Hematopoietic multipotent progenitor cell (in vitro differentiated cells): ENCODE measurements at regions not wholly inside any gene's neighbourhood (a gene's known extent, or its start where the extent isn't known, plus 50 kb on each side); places are given as distances from the start of the nearest gene placed in this dataset.
"Not testable (repeated sequence)": the region's sequence is repeated elsewhere in the genome, so short reads cannot be mapped to it uniquely, and the experiment has no call there.

Experiments
- DNase-seq, 3 donors: peaks; one replicate each; pipeline ENCODE4 v3.0.0-alpha.2; 2011 to 2015; ENCODE audit warnings: low read depth in 2 of 3, low spot score in 2 of 3

DNA sequence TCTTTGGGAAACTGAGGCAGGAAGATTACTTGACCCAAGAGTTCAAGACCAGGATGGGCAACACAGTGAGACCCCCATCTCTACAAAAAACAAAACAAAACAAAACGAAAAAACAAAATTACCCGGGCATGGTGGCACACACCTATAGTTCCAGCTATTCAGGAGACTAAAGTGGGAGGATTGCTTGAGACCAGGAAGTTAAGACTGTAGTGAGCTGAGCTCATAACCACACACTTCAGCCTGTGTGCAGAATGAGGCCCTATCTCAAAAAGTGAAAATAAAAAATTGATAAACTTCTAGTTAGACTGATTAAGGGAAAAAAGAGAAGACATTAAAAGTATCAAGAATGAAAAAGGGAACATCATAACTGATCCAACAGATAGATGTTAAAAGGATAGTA lies 154.0 kb downstream of the RHOU start:
- no peak for DNase-seq

DNA sequence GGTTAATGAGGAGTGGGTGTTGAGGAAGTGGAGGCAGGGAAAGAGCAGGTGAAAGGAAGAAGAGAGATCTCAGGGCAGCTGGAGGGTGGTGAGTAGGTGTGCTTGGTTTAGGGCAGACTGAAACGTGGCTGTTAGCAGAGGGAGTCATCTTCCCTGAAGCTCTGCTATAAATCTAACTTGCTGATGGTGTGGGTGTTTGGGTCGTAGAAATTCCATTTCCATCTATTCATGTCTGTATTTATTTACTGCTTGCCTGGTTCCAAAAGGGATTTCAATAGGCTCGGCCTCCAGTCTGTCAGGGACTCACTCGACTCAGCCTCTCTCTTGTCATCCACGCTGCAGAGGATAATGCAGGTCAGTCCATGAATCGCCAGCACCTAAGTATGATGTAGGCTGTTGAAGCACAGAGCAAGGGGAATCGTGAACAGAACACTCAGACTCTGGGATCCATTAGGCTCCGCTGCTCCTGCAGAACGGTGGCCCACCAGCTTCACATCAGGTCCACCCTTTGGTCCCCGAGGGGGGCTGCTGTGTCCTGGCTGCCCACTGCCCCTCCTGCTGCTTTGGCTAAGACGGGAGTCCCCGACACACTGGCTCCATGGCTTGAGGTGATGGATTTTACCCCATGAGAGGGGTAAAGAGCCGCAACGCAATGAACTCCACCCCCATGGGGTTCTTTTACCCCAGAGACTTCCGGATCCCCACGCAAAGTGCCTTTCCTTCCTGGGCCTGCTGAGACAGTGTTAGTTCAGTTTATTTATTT lies 156.2 kb downstream of the RHOU start:
- DNase-seq: no peak

DNA sequence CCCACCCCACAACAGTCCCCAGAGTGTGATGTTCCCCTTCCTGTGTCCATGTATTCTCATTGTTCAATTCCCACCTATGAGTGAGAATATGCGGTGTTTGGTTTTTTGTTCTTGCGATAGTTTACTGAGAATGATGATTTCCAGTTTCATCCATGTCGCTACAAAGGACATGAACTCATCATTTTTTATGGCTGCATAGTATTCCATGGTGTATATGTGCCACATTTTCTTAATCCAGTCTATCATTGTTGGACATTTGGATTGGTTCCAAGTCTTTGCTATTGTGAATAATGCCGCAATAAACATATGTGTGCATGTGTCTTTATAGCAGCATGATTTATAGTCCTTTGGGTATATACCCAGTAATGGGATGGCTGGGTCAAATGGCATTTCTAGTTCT lies 156.9 kb downstream of the RHOU start:
- not testable (repeated sequence) for DNase-seq

DNA sequence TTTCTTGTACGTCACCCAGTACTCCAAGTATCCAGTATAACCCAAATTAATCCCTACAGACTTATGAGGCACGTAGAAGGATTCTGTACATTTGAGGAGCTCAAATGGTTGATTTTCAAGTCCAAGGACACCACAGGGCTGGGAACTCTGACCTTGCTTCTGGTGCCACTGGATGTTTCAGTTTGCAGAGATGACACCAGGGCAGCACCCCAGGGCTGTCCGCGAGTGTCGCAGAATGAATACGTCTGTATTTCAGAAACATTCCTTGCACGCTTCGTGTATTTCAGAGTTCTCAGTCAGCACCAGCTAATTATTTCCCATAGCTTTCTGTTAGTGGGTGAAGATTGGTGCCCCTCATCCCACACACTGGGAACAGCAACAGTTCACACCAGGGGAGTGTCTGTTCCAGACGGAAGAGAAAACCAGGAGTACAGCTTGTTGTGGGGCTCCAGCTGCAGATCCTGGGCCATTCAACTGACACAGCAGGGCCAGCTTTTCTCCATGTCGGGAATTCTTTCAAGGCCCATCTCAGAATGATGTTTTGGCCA lies 159.2 kb downstream of the RHOU start:
- DNase-seq: no peak

DNA sequence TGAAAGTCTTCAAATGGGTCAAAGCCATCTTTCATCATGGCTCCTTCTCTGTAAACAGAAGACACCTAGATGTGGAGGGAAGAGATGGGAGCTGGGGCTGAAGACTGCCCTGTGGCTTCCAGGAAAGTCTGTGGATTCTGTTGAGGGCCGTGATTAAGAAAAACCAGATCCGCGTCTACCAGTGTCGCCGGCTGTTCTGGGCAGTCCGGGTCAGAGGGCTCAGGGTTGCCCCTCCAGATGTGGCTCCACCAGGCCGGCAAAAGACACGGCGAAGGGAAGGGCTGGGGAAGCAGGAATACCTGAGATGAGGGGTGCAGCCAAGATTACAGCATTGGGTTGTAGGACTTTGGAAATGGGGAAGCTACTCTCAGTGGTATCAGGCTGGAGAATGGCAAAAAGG lies 162.6 kb downstream of the RHOU start:
- DNase-seq: no peak

DNA sequence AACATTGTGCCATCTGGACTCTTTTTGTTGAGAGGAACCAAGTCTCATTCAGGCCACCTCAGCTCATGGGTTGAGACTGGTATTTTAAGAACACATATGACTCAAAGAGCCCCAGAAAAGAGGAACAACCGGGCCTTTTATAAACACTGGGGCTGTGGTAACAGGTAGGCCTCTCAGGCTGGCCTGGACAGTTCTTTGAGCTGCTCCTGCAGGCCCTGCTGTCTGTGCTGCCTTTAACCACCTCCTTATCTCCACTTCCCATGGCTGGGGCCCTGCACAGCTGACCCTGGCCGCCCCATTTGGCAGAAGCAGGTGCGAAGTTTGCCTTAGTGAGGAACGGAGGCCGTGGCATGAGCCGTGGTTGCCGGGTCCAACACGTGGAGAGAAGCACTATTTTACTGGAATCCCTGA lies 163.3 kb downstream of the RHOU start:
- peak in 2 of 3 donors; percentile 54 to 89 for DNase-seq

DNA sequence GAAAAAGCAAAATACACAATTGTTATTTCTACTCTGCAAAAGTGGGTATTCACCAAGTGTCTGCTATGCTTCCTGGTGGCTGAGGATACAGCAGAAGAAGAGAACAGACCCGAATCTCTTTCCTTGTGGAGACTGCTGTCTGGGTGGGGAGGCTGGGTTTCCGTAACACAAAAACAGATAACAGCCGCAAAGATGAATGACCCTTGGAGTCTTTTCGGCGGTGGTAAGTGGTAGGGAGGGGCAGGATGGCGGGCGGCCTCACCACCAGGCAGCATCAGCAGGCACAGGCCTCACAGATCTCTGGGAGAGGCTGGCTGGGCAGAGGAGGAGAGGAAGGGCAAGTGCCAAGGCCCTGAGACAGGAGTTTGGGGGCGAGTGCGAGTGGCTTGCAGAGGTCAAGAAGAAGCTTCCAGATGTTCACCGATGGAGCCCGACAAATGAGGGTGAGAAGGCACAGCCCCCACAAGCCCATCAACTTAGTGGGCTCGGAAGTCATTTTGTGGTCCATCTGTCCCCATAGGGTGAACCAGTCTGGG lies 164.2 kb downstream of the RHOU start:
- no peak for DNase-seq

DNA sequence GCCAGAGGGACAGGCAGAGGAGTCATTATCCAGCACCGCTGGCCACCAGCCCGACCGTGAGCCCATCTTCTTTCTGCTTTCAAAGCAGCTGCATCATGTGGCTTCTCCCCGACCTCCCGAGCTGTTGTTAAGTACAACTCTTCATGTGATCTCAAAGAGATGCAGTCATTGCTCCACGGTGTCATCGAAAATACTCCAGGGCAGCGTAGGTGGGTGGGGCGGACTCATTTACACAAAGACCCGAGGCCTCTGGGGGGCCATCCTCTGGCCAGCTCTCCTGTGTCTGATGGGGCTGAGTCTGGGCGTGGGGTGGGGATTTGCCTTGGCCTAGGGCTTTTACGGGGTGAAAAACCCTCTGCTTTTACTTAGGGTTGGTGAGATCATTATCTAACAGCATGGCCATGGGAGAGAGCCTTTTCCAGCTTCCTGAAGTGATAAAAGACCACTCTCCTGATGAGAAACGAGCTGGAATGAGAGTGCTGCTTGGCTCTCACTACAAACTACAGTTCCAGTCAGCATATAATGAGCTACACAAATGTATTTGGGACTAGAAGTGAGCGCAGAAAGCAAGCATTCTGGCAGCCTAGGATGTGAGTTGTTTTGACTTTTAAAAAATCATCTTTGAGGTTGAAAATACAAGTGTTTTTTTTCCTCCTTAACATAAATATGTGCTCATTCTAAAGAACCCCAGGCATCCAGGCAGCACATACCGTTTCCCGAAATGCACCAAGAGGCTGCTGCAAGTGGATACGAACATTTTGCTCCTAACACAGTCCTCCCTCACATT lies 165.0 kb downstream of the RHOU start:
- DNase-seq: no peak

DNA sequence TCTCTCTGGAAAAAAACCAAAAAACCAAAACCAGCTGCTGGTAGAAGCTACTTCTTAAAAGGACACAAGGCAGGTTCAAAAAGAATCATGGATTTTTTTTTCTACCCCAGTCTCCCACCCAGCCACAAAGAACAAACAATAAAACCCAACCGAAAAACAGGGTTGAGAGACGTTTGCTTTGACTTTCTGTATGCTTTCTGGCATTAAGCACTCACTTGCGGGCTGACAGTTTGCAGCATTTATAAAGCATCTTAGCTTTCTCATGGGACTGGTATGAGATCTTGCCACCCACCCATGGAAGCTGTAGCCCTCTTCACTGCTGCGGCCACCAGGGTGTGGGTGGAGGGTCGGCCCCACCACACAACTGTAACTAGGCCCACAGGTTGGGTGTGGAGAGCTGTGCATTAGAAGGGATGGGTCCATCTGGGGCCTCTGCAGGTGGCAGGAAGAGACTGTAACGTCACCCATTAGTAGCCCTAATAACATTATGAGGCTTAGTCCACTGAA lies 165.7 kb downstream of the RHOU start:
- DNase-seq: no peak

DNA sequence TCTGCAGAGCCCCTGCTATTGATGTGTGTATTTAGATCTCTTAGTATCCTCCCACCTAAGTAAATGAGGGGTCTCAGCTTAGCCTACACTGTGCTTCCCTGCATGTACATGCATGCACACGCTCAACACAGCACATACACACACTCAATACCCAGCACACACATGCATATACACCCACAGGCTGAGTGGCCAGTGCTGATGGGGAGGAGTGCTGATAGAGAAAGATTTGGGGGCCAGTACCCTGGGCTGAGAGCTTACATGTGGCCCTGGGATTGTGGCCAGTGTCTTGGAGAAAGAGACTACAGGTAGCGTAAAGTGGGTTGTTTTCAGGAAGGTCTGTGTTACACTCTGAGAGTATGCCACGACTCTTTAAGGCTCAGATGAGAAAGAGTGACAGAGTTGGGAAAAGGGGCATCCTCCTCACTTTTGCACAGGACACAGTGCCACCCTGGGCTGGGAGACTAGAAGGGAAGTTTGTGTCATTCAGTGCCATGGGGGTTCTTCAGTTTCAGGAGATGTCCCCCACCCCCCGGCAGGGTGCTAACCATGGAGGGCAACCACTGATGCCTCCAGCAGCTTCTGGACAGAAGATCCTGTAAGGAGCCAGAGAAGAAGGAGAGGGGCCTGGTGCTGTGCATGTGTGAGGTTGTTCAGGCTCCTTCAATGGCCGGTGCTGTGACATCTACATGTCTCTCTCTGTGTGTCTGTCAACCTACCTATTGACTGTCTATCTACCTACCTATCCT lies 166.8 kb downstream of the RHOU start:
- DNase-seq: no peak

DNA sequence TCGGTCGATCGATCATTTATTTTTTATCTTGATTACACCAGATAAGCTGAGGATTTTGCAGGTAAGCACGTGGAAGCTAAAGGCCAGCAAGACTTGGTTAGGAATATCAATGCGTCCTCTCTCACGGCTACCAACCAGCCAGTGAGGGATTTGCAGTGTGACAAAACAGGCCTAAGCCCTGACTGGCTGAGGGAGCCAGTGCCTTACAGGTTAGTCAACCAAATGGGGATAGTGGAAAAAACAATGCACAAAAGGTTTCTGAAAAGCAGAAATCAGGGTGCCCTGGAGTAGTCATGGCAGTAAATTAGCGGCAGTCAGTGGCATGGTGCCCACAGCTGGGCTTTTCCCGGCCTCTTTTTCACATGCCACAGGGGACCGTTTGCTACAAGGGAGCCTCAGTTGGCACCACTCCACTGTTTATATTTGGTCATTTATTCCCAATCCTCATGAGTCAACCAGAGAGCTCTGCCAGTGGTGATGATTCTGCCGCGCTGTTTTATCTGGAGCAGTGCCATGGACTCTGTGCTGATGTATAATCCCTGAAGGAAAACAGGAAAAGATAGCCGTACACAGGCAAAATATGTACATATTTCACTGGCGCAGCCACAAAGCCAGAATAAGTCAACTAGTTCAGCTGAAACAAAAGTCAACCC lies 167.6 kb downstream of the RHOU start:
- no peak for DNase-seq

DNA sequence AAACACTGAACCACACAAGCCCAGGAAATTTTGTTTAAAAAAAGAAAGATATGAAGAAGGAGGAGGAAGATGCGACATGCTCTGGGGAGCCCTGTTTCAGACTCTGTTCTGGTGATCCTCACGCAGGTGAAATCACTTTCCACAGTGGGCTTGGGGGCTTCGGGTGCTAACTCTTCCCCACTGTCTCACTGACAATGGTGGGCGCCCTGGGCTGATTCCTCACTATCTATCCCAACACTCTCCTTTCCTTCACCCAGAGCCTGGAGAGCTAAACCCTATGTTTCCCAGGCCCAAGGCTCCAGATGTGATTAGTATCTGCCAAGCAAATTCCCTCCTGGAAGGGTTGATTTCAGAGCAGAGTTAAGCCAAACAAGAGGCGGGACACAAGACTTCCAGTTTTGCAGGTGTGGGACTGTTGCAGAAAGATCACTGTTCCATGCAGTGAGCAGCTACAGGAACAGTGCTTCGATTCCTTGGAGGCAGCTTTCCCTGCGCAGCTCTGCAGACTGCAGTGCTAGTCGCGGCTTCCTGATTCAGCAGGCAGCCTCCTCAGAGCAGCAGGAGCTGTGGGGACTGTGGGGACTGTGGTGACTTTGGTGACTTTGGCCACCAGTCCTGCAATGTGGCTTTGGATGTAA lies 168.3 kb downstream of the RHOU start:
- no peak for DNase-seq

DNA sequence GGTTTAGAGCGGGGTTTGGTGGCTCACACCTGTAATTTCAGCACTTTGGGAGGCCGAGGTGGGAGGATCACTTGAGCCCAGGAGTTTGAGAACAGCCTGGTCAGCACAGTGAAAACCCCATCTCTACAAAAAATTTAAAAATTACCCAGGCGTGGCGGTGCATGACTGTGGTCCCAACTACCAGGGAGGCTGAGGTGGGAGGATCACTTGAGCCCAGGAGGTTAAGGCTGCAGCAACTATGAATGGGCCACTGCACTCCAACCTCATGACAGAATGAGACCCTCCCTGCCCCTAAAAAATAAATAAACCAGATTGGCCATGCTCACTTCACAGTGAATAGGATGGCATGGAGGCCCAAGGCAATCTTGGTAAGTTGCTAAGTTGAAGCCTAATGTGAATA lies 168.9 kb downstream of the RHOU start:
- no peak for DNase-seq

DNA sequence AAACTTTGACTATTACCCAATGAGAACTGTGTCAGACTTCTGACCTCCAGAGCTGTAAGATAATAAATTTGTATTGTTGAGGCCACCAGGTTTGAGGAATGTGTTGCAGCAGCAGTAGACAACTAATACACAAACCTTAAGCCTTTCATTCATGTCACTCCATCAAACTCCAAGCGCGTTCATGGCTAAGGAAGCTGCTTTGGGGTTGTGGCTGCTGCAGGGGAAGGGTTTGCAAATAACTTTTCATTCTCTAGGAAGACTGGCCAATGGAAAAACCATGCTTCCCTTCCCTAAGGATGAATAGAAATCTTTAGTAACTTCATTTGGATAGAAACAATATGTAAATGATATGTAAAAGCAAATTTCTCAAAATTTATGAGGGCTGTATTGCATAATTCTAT lies 170.4 kb downstream of the RHOU start:
- no peak for DNase-seq

DNA sequence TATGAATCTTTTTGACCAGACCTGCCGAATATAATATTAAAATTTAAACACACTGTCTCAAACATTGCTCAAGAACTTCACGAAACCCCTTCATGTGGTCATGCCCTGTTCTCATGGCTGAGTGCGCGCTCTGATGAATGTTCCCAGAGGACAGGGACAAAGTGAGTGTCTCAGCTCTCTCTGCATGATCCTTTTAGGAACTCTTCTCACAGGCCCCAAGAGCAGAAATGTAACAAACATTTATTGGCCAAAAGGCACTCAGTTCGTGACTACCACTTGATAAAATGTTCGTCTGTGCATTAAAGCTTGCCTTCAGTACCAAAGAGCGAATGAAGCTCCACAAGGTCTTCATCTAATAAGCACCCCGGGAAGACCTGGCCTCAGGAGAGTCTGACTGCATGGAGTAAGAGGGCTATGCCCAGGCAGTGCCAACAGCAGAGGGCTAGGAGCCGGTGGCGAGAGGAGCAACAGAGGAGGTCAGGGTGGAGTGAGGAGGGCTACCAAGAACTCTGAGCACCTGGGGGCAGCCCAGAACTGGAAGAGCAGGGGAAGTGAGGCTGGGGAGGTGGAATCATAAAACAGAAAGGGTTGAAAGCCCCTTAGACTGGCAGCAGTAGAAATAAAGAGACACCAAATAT lies 171.1 kb downstream of the RHOU start:
- no peak for DNase-seq

DNA sequence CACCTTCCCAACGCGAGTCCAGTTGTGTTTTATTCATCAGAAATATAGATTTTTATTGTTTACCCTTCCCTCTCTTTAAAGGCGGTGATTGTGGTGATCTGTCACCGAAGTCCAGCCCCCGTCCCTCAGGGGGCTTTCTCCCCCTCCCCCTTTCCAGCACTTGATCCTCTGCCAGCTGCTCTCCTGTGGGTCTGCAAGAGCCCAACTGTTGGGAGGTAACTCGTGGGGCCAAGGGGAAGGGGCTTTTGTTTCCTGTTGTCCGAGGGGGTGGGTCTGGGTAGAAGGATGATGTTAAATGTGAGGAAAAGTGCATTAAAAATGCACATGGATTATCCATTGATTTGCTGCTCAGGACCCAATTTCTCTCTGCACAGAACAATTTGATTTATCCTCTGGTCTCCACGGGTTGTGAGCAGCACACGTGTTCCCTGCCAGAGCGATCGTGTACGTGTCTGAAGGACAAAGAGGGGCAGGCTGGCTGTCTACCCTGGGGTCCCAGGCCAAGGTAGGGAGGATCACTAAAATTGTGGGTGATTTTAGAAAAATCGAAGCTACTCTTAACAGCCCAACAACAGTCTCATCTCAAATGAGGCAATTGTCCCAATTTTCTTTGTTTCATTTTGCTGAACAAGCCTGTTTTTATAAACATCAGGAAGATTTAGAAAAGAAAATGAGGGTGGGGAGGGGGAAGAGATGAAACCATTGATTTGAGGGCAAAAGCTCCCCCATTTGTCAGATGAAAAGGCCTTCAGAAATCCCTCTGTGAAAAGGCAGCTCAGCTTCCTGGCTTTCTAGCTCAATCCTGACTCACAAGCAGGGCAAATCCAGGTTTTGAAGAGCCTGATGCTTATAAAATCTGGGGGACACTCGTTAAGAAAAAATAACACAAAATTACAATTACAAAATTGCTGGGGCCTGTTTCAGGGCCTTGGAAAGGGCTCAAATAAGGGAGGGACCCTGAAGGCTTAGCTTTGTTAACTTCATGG lies 176.2 kb downstream of the RHOU start:
- no peak for DNase-seq

DNA sequence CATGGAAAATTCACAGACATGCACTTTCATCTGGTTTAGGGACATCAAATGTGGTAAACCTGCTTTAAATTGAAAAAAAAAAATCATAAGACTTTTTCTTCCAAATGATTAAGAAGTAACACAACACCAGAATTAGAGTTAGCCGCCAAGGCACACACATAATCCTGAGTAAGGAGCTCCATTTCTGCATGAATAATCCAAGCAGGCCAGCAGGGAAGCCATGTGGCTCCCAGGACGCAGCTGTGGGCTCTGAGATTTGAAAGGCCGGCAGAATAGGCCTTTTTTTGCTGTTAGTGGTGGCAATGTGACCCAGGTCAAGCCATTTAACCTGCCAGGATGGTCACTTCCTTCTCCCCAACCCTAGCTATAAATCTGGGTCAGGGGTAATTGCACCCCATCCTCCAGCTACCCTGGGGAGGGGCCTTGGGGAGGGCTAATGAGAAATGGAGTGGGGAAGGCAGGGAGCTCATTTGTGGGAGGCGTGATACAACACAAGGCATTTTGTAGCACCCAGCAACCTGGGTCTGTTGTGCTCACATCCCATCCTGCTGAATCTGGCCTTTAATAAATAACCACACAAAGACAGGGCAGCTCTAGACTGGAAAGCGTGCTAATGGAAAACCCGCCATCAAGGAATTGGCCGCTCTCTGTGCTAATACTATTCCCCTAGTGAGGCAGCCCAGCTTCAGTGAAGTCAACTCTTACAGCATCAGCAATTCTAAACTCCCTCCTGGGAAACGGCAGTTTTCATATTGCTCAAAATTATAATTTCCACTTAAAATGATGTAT lies 178.5 kb downstream of the RHOU start:
- no peak for DNase-seq
